GM06990 (cell line): ENCODE measurements at regions not wholly inside any gene's neighbourhood (a gene's known extent, or its start where the extent isn't known, plus 50 kb on each side); places are given as distances from the start of the nearest gene placed in this dataset.
"Not testable (repeated sequence)": the region's sequence is repeated elsewhere in the genome, so short reads cannot be mapped to it uniquely, and the experiment has no call there.

ENCODE experiments used
- DNase-seq: peaks from one replicate; pipeline ENCODE4 v3.0.0-alpha.2; 2011; ENCODE audit not compliant: insufficient read length; ENCODE audit errors: extremely low read depth
- H3K27me3 ChIP-seq: replicated peaks from 2 replicates; pipeline ENCODE4 v1.6.0; 2011; ENCODE audit warnings: low read length; ENCODE audit not compliant: control insufficient read depth, insufficient read depth
- H3K36me3 ChIP-seq: 2 replicates; pipeline ENCODE4 v1.5.1; 2011; ENCODE audit warnings: low read length; ENCODE audit not compliant: control insufficient read depth, insufficient read depth
- H3K4me3 ChIP-seq: replicated peaks from 2 replicates; pipeline ENCODE4 v1.5.1; 2011; ENCODE audit warnings: low read depth, mild to moderate bottlenecking, control low read depth, low read length
- TF ChIP-seq, protein P1 (sequence below): IDR thresholded peaks from 2 replicates; pipeline ENCODE4 v1.5.1; 2011; ENCODE audit warnings: low read length, control low read depth, mild to moderate bottlenecking, inconsistent platforms; ENCODE audit not compliant: insufficient read depth, poor library complexity, severe bottlenecking

DNA sequence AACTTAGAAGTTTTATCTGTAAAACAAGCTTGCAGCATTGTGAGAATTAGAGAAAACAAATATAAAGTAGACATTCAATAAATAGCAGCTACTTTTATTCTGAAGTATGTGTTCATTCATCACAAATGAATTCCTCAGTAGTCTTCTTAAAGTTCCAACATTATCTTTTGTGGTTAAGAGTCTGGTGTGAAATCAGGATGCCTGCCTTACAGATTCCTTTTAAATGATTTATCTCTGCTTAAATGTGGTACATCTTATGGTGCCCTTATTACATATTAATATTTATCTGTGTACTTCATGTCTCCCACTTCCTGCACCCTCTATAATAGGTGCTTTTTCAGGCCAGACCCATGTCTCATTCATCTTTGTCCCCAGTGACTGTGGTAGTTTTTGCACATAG, 595.0 kb downstream of the STK39 start:
- Histone ChIP-seq H3K36me3 (no peaks in the 10 kb centered on the region), H3K4me3 (no peak overlapping the region), H3K27me3 (no peaks in the 10 kb centered on the region)
- TF ChIP-seq, protein P1, sequence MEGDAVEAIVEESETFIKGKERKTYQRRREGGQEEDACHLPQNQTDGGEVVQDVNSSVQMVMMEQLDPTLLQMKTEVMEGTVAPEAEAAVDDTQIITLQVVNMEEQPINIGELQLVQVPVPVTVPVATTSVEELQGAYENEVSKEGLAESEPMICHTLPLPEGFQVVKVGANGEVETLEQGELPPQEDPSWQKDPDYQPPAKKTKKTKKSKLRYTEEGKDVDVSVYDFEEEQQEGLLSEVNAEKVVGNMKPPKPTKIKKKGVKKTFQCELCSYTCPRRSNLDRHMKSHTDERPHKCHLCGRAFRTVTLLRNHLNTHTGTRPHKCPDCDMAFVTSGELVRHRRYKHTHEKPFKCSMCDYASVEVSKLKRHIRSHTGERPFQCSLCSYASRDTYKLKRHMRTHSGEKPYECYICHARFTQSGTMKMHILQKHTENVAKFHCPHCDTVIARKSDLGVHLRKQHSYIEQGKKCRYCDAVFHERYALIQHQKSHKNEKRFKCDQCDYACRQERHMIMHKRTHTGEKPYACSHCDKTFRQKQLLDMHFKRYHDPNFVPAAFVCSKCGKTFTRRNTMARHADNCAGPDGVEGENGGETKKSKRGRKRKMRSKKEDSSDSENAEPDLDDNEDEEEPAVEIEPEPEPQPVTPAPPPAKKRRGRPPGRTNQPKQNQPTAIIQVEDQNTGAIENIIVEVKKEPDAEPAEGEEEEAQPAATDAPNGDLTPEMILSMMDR: no peak
- DNase-seq: no peak

DNA sequence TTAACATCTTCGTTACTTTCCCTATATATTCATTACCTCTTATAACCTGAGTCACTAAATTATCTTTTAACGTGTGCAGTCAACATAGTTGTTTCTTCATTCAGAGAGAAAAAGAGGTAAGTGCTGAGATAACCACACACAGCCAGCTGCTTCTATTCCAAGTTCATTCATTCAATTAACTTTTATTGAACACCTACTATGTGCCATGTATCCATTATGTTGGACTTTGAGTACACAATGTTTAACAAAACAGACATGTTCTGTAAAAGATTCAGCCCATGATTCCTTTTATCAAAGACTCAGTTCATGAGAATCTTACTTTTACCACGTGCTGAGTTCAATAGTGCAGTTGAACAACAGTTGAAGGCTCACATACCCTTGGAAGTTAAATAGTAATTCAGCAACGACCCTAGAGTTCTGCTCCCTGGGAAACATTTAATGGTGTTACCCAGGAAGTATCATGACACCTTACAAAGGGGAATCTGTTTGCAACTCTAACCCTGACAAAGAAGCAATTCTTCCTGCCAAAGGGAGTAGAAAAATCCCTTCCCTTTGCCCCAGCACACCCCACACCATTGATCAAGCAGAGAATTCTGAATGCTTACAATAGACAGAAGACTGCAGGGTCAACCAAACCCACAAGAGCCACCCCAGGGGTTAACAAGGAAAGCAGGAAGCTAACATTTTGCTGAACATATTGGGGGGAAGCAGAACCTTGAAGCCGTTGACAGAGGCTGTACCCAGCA, 595.8 kb downstream of the STK39 start:
- no peak overlapping the region for H3K4me3 ChIP-seq
- no peak for DNase-seq
- no peaks in the 10 kb centered on the region for H3K36me3 ChIP-seq
- no peaks in the 10 kb centered on the region for H3K27me3 ChIP-seq
- TF ChIP-seq, protein P1: no peak

GRCh38 chr2:167646557-167646956, 600.8 kb downstream of the STK39 start:
- DNase-seq: no peak
- TF ChIP-seq, protein P1: no peak
- Histone ChIP-seq H3K27me3 (no peaks in the 10 kb centered on the region), H3K36me3 (no peaks in the 10 kb centered on the region), H3K4me3 (no peak overlapping the region)

- TF ChIP-seq, protein P1: no peak
- no peaks in the 10 kb centered on the region for H3K36me3 ChIP-seq
- no peak for DNase-seq
- H3K27me3 ChIP-seq: no peaks in the 10 kb centered on the region
- H3K4me3 ChIP-seq: no peak overlapping the region
Observed at GRCh38 chr2:167640096-167640495, 607.3 kb downstream of the STK39 start.

DNA sequence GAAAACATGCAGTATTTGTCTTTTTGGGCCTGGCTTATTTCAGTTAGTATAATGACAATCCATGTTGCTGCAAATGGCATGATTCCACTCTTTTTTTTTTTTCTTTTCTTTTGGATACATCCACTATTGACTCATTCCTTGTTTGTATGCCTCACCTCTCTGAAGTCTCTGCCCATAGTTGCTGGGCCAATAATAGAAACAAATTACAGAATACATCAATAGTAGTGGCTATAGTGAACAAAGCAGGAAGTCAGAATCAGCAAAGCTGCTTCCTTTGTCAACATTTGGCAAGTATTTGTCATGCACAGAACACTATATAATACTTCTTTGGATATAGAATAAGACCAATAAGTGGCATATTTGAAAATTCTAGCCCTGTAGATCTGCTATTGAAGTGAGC, 609.7 kb downstream of the STK39 start:
- H3K27me3 ChIP-seq: no peaks in the 10 kb centered on the region
- TF ChIP-seq, protein P1: no peak
- H3K36me3 ChIP-seq: no peaks in the 10 kb centered on the region
- no peak for DNase-seq
- no peak overlapping the region for H3K4me3 ChIP-seq

- not testable (repeated sequence) for DNase-seq, H3K36me3 ChIP-seq, H3K27me3 ChIP-seq, H3K4me3 ChIP-seq
Observed at GRCh38 chr2:167632271-167632670, 615.1 kb downstream of the STK39 start.
